Astrocyte of the cerebellum (primary cell): ENCODE measurements at regions not wholly inside any gene's neighbourhood (a gene's known extent, or its start where the extent isn't known, plus 50 kb on each side); places are given as distances from the start of the nearest gene placed in this dataset.

Experiments used
- DNase-seq: peaks from one replicate; pipeline ENCODE4 v3.0.0-alpha.2; 2011; ENCODE audit warnings: low read depth
- H3K4me3 ChIP-seq: 2 replicates; pipeline ENCODE4 v1.5.1; 2011; ENCODE audit warnings: mild to moderate bottlenecking, low read depth, low read length, moderate library complexity
- CTCF ChIP-seq: IDR thresholded peaks from 2 replicates; pipeline ENCODE4 v1.5.1; 2012; ENCODE audit warnings: low read length, low read depth, moderate library complexity, mild to moderate bottlenecking; ENCODE audit errors: missing control alignments
- in situ Hi-C: cut with HindIII; loops from 2 replicates; pipeline ENCODE4 v1.10.0; 2017; ENCODE audit warnings: low sequenced_read_pairs

- no peak for DNase-seq
- no peak for TF ChIP-seq CTCF
- in situ Hi-C loops: no loop called here
- no peak overlapping the region for H3K4me3 ChIP-seq
These were observed 150.0 kb upstream of the GDNF start for GRCh38 chr5:37989884-37990283.

GRCh38 chr5:37988454-37989046 lies 148.7 kb upstream of the GDNF start:
- no peak overlapping the region for H3K4me3 ChIP-seq
- in situ Hi-C loops: no loop called here
- TF ChIP-seq CTCF: no peak

GRCh38 chr5:37984300-37984699 lies 144.5 kb upstream of the GDNF start:
- in situ Hi-C loops: no loop called here
- no peak overlapping the region for H3K4me3 ChIP-seq
- no peak for DNase-seq
- TF ChIP-seq CTCF: no peak

More at GRCh38 chr5:37988454-37989046, 148.7 kb upstream of the GDNF start:
- no peak for DNase-seq

- DNase-seq: no peak
- in situ Hi-C loops: no loop called here
- H3K4me3 ChIP-seq: no peak overlapping the region
- no peak for TF ChIP-seq CTCF
These were observed 143.6 kb upstream of the GDNF start for GRCh38 chr5:37983463-37983862.

GRCh38 chr5:37979559-37979958 lies 139.7 kb upstream of the GDNF start:
- no peak overlapping the region for H3K4me3 ChIP-seq
- no peak for DNase-seq
- in situ Hi-C loops: loop anchor here (5.0 kb wide), 1 partner anchor 73 kb away; no protein-coding TSS in a partner anchor
- no peak for TF ChIP-seq CTCF

- no peak overlapping the region for H3K4me3 ChIP-seq
- TF ChIP-seq CTCF: no peak
- DNase-seq: no peak
- in situ Hi-C loops: loop anchor here (5.0 kb wide), 1 partner anchor 77 kb away; no protein-coding TSS in a partner anchor
These were observed 135.7 kb upstream of the GDNF start for GRCh38 chr5:37975531-37975930.
